Bone marrow (tissue), 2 donors: ENCODE measurements at regions not wholly inside any gene's neighbourhood (a gene's known extent, or its start where the extent isn't known, plus 50 kb on each side); places are given as distances from the start of the nearest gene placed in this dataset.

Source experiments
- DNase-seq, 2 donors: peaks; one replicate each; lab custom pipeline; 2025; lab: John Stamatoyannopoulos, UW

GRCh38 chr6:40973304-40973703 lies 65.7 kb downstream of the UNC5CL start:
- no peak for DNase-seq

- DNase-seq: no peak
Measured at GRCh38 chr6:40972814-40973213, 66.2 kb downstream of the UNC5CL start.

GRCh38 chr6:40972190-40972589 lies 66.8 kb downstream of the UNC5CL start:
- DNase-seq: no peak

GRCh38 chr6:40968620-40969164 lies 70.3 kb downstream of the UNC5CL start:
- DNase-seq: no peak

GRCh38 chr6:40966860-40967259 lies 72.2 kb downstream of the UNC5CL start:
- no peak for DNase-seq

- no peak for DNase-seq
Measured at GRCh38 chr6:40965046-40965445, 74.0 kb downstream of the UNC5CL start.

GRCh38 chr6:40963019-40963418 lies 76.0 kb downstream of the UNC5CL start:
- DNase-seq: no peak

- no peak for DNase-seq
Measured at GRCh38 chr6:40962241-40962640, 76.8 kb downstream of the UNC5CL start.

GRCh38 chr6:40961831-40962230 lies 77.2 kb downstream of the UNC5CL start:
- DNase-seq: no peak

GRCh38 chr6:40960742-40961430 lies 78.1 kb downstream of the UNC5CL start:
- no peak for DNase-seq

- no peak for DNase-seq
Measured at GRCh38 chr6:40959781-40960327, 79.2 kb downstream of the UNC5CL start.

GRCh38 chr6:40958738-40959137 lies 80.3 kb downstream of the UNC5CL start:
- DNase-seq: no peak

- no peak for DNase-seq
Measured at GRCh38 chr6:40957616-40958492, 81.2 kb downstream of the UNC5CL start.

- no peak for DNase-seq
Measured at GRCh38 chr6:40956936-40957335, 82.1 kb downstream of the UNC5CL start.

GRCh38 chr6:40955178-40955545 lies 83.9 kb downstream of the UNC5CL start:
- no peak for DNase-seq

GRCh38 chr6:40954446-40955177 lies 84.4 kb downstream of the UNC5CL start:
- no peak for DNase-seq

GRCh38 chr6:40953486-40953885 lies 85.5 kb downstream of the UNC5CL start:
- DNase-seq: no peak

GRCh38 chr6:40950986-40951698 lies 87.9 kb downstream of the UNC5CL start:
- no peak for DNase-seq

- no peak for DNase-seq
Measured at GRCh38 chr6:40948570-40948969, 90.5 kb downstream of the UNC5CL start.

- DNase-seq: no peak
Measured at GRCh38 chr6:40947876-40948526, 91.0 kb downstream of the UNC5CL start.

GRCh38 chr6:40946738-40947301 lies 92.2 kb downstream of the UNC5CL start:
- DNase-seq: no peak
